ENCODE measurements at regions not wholly inside any gene's neighbourhood (a gene's known extent, or its start where the extent isn't known, plus 50 kb on each side); places are given as distances from the start of the nearest gene placed in this dataset.

DNA sequence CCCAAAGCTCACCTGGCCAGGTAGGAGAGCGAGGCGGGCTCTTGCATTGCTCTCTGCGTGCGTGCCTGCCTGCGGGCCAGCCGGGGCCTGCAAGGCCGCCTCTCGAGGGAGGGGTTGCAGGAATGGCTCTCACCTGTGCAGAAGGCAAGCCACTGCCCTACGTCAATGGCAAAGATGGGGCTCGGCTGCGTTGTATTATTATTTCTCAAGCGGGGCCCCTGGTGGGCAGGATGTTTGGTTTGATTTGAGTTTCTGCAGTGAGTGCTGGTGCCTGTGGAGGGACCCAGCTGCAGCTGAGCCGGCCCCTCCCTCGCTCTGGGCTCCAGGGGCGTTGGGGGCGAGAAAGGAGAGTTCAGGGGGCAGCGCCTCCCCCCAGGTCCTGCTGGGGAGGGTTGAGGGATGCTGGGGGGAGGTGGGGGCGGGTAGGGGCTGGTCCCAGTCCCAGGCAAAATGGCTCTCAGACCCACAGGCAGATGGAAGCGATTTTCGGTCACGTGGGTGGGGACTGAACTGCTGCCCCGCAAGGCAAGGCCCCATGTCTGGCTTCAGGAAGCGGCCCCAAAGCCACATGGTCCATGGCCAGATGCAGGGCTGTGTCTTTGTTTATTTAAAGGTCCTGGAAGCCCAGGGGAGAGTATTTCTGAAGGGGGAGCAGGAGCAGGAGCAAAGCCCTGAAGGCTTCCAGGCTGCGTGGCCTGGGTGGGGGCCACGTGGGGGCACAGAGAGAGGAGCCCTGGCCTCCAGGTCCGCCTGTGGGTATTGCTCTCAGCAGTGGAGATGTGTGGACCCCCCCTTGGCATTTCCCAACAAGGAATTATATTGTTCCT lies 338.8 kb downstream of the SEC14L1 start:
- DNase-seq = no peak

GRCh38 chr17:77480199-77480508 lies 339.4 kb downstream of the SEC14L1 start:
- no peak for DNase-seq

DNA sequence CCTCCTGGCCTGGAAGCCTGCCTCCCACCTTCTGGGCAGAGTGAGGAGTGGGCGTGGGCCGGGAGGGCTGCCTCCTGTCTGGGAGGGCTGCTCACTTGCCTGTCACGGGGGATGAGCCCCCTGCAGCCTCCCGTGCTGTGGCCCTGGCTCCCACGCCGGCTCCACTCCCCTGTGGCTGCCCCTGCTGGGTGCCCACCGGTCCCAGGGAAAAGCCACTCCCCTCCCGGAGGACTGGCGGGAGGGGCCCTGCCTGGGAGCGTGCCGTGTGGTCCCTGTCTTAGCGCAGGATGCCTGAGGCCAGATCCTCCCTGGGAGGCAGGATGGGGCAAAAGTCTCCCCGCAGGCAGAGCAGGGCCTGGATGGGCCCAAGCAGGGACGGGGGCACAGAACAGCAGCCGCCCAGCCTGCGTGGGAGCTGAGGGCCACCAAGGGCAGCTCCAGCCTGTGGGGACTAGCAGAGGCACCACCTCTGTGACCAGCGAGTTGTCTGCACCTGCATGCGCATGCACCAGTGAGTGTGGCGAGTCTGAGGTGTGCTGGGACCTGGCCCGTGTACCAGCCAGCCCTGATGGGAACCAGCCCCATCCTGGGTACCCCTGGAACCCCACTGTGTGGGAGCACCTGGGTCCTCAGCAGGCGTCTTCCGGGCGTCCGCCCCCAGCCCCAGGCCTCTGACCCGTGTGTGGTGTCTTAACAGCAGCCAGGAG lies 339.9 kb downstream of the SEC14L1 start:
- DNase-seq = no peak

DNA sequence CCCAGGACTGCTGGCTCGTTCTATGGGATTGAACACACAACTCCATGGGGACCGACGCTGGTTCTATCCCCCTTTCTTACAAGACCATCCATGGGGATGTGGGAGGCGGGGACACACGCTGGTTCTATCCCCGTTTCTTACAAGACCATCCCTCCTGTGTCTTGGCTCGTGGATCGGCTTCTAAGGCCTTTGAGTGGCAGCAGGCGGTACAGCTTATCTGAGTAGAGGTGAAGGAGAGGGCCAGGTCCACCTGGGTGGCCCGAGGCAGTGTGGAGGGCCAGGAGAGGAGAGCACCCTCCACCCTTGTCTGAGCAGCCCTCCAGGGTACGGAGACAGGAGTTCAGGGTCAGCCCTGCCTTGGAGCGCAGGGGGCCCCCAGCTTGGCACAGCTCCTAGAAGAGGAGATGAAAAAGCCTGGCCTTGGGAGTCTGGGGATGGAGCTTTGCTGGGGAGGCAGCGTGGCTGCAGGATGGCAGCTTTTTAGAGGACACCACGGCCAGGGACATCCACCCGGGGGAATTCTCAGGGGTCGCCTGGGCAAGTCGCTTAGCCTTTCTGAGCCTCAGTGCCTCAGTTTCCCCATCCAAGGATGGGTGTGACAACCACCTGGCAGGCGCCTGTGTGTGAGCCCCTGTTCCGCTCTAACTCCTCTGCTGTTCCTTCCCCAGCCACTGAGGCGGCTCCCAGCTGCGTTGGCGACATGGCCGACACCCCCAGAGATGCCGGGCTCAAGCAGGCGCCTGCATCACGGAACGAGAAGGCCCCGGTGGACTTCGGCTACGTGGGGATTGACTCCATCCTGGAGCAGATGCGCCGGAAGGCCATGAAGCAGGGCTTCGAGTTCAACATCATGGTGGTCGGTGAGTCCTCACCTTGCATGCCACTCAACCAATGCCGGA lies 341.0 kb downstream of the SEC14L1 start:
- no peak for DNase-seq

- no peak for DNase-seq
Observed at GRCh38 chr17:77482375-77483127, 341.8 kb downstream of the SEC14L1 start.

DNA sequence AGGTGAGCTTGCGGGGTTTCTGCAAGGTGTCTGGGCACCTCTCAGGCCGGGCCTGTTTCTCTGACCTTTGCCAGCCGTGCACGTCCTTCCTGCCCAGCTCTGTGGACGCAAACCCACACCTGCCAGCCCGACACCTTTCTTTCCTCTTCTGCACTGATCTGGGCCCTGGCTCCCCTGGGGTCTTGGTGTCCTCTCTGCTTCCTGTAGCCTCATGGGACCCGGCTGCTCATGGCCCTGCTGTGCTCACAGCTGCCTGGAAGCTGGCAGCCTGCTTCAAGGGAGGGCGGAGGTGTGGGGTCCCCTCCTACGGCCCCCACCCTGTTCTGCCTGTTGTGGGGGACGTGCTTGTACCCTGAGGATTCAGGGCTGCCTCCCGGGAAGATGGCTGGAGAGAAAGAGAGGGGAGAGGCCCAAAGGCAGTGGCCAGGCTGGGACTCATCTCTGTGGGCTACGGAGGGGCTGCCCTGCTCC lies 342.4 kb downstream of the SEC14L1 start:
- no peak for DNase-seq

GRCh38 chr17:77484111-77484510 lies 343.3 kb downstream of the SEC14L1 start:
- no peak for DNase-seq

GRCh38 chr17:77485089-77485833 lies 344.5 kb downstream of the SEC14L1 start:
- no peak for DNase-seq

DNA sequence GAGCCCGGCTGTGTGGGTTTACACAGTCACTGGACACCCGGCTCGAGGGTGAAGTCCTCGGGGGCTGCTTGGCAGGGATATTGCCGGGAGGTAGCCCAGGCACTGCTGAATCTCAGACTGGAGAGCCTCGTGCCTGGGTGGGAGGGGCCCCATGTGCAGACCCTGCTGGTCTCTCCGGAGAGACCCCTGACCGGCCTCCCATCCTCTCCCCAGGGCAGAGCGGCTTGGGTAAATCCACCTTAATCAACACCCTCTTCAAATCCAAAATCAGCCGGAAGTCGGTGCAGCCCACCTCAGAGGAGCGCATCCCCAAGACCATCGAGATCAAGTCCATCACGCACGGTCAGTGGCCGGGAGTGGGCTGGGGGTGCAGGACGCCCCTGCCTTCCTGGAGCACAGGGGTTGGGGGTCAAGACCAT lies 346.5 kb downstream of the SEC14L1 start:
- no peak for DNase-seq

DNA sequence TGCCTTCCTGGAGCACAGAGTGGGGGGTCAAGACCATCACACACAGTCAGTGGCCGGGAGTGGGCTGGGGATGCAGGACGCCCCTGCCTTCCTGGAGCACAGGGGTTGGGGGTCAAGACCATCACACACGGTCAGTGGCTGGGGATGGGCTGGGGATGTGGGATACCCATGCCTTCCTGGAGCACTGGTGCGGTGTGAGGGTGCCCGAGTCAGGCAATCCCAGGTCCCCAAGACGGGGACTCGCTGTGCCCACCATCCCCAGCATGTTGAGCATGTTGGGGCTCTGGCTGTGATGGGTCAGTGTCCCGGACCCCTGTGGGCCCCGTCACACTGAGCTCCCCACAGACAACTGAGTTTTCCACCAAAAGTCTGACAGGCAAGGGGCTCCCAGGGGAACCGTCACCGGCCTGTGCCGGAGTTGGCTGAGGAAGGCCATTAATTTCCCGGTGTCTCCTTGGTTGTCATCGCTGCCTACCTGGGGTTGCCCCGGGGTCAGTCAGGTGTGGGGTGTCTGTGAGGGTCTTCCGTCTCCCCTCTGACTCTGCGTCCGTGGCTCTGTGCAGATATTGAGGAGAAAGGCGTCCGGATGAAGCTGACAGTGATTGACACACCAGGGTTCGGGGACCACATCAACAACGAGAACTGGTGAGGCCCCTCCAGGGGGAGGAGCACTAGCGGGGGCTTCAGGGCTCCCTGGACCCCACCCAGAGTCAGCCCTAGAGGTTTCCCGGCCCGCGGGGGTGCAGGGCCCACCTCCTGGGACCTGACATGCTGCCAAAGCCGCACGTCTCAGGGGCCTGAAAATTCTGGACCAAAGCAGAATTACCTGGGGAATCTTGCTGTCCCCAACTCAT lies 347.1 kb downstream of the SEC14L1 start:
- no peak for DNase-seq

GRCh38 chr17:77488531-77489238 lies 347.9 kb downstream of the SEC14L1 start:
- no peak for DNase-seq

DNA sequence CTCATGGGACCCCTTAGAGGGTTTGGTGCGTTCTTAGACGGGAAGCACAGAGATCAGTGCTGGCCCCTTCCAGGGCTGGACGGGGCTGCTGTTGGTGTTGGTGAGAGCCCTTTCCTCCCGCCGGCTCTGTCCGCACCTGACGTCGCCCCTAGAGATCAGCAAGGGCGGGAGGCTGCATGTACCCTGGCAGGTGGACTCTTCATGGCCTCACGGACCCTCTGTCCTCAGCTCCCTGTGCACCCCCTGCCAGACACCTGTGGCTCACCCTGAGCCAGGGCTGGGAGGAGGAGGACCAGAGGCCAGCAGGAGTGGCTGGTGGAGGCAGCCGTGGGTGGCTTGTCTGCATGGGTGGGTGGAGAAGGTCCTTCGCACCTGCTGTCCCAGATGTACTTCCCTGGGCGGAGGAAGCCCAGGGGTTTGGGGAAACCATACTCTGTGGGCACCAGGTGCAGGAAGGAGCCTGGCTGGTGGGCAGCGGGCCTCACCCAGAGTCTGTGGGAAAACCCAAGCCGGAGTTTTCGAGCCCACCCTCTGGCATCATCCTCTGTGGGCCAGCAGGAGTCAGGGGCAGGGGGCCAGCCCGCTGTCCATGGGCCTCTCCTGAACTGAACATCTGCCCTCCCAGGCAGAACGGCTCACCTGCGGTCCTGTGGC lies 348.6 kb downstream of the SEC14L1 start:
- DNase-seq = no peak

DNA sequence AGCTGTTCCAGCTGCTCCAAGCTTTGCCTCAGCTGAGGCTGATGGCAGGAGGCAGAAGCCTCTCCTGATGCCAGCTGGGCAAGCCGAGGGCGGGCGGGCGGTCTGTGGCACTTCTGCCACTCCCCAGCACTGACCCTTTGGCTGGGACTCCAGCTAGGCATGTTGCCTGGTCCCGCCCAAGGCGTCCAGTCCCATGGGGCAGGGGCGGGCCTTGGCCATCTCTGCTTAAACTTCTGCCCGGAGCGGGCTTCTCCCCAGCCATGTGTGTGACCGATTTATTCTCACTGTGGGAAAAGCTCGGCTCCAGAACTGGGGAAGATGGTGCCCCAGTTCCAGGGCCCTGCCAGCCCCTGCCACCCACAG lies 349.1 kb downstream of the SEC14L1 start:
- peak; percentile 1 for DNase-seq

DNA sequence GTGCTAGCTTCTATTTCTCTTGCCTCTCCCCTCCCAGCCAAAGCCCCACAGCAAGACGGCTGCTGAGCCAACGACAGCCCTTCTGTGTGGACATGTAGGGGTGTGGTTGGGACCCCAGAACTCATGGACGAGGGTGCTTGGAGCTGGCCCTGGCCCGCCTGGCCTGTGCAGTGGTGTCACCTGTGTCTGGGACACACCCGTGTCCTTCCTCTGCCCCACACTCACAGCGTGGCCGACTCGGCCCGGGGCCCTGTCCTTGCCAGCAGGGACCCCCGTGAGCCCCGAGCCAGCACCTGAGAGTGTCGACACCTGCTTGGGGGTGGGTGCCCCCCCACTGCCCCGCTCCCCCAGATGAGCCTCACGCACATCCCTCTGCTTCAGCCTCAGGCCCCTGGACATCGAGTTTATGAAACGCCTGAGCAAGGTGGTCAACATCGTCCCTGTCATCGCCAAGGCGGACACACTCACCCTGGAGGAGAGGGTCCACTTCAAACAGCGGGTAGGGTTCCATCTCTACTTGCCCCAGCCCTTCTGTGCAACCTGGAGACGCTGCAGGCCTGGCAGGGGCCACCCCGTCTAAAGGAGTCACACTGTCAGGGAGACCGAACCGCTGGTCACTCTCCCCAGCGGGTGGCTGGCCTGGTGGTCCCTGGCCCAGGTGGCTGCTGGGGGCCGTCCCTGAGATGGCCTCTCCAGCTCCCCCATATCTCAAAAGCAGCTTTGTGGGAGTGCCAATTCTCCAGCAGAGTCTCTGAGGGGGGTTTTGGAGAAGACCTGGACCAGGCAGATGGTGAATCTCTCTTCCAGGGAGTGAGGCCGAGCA lies 349.8 kb downstream of the SEC14L1 start:
- peak; percentile 9 for DNase-seq

DNA sequence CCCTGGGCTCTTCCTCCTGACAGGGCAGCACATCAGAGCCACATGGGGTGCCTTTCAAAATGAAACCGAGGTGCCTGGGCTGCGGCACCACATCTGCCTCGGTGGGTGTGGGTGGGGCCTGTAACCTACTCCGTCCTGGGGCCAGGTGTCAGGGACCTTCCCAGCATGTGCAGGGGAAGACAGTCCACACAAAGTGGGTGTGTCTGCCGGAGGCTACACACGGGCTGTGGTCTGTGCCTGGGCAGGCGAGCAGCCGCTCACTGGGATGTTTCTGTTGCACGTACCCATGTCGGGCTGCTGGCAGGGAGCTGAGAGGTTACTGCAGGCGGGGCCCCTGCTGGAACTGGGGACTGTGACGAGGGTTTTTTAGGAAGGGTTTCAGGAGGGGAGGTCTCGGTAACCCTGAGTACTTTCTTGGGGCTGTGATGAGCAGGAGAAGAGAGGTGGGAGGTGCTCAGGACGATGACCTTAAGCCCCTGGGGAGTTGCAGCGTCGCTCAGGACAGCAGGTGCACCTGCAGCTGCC lies 351.2 kb downstream of the SEC14L1 start:
- DNase-seq = peak; percentile 20

DNA sequence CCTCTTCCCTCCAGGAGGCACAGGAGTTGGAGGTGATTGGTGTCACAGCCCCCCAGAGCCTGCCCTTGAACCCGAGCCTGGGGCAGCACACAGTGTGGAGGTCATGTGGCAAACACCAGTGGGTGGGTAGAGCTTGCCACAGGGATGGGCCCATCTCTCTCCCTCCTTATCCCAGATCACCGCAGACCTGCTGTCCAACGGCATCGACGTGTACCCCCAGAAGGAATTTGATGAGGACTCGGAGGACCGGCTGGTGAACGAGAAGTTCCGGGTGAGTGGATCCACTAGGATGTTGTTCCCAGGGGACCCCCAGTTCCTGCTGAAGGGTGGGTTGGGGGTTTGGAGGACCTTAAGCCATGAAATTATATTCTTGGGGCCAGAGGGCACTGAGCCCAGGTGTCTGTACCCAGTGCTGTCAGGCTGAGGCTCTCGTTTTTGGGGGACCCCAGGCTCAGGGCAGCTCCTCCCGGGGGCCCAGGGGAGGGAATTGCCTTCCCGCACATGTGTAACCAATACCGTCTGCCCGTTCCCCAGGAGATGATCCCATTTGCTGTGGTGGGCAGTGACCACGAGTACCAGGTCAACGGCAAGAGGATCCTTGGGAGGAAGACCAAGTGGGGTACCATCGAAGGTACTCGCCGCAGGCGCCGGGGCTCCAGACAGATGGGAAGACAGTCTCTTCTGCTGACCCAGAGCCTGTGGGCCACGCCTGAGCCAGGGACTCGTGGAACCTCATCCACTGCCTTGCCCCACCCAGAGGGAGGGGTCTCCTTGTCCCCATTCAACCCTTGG lies 351.9 kb downstream of the SEC14L1 start:
- DNase-seq = peak; percentile 12

GRCh38 chr17:77493238-77493820 lies 352.6 kb downstream of the SEC14L1 start:
- DNase-seq = no peak
